RPMI8226 (cell line): ENCODE measurements at regions not wholly inside any gene's neighbourhood (a gene's known extent, or its start where the extent isn't known, plus 50 kb on each side); places are given as distances from the start of the nearest gene placed in this dataset.
"Not testable (repeated sequence)": the region's sequence is repeated elsewhere in the genome, so short reads cannot be mapped to it uniquely, and the experiment has no call there.

Experiments used
- DNase-seq: peaks from one replicate; pipeline ENCODE4 v3.0.0-alpha.2; 2015

DNA sequence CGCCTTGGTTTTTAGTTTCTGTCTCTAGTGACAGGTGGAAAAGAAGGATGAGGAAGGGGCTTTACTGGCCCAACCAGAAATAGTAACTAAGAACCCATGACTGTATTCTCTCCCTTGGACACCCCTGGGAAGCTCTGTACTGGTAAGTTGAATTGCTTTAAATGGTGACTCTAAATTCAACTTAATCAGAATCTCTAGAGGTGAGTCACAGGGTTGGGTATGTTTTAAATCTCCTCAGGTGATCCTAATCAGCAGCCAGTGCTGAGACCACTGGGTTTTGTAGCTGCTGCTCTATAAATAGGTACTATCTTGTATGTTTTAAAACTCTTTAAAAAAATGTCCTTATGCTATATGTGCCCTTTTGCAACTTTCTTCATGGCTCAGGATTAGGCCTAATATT is 314.0 kb upstream of the ECI2 start:
- no peak for DNase-seq

DNA sequence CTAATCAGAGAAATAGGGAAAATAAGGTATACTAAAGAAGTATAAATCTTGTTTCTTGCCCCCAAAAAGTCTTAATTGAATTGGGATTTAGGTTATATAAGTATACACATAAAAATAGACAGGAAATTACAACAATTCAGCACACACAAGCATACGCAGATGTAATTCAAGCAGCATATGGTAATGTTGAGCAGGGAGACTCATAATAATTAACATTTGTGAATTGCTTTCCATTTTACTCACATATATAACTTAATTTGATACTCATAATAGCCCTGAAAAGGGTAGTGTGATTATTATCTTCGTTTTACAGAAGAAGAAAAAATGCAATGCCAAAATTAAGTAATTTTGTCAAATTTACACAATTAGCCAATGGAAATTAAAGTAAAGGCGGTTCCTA is 313.5 kb upstream of the ECI2 start:
- DNase-seq = no peak

DNA sequence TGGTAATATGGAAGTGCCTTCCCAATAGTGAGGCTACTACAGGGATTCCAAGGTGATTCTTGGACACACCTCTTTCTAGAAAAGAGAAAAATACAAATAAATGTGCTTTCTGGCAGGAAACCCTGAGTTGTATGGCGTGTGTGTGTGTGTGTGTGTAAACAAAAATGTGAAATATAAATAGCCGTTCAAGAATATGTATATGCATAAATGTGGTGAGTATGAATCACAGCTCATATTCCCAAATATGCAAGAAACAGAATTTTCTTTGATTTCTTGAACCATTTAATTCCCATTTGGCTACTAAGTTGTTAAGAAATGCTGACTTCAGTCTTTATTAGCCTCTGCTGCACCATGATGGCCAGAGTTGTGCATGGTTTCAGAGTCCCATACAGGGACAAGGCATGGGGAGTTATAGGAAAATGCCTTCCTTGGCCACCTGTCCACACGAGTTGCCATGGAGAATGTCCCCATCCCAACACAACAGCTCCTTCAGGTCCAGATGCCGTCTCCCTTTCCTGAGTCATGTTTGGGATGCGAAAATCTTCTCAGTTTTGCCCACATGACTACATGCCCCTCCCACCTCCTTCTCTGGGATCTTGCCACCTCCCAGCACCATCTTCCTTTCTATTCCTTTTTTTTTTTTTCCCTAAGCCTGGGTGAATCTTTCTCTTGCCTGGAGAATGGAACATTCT is 312.4 kb upstream of the ECI2 start:
- no peak for DNase-seq

DNA sequence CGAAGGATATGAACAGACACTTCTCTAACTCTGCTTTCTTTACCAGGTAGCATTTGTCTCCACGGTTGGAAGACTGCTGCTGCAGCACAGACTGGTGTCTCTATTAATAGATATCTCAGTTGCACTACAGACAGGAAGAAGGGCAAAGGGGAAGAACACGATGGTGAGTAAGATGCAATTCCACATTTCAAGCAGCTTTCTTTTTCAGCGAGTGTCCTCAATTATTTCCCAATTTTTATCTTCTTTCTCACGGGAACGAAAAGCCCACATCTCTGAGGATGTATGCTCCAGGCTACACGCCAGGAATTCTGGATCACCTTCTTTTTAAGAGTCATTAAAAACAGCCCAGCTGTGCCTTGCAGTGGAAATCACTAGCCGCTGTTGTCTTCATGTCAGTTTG is 311.6 kb upstream of the ECI2 start:
- DNase-seq = peak; percentile 45

DNA sequence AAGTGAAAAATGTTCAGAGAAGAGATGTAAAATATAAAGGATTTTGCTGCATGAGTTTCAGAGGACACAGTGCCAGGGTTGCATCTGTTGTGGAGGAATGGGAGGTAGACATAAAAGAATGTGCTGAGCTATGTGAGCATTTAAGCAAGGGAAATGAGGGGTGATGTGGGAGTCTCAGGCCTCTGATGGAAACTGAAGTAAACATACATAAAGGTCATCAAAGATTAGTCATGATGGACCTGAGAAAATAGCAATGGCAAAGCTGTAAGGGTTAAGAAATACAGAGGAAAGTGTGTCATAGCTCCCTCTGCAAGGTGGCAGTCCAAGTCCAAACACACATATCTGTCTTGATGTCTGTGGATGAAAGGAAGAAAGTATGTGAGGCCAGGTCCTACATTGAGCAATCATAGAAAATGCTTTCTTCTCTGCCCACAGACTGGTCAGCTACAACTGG is 306.6 kb upstream of the ECI2 start:
- no peak for DNase-seq

DNA sequence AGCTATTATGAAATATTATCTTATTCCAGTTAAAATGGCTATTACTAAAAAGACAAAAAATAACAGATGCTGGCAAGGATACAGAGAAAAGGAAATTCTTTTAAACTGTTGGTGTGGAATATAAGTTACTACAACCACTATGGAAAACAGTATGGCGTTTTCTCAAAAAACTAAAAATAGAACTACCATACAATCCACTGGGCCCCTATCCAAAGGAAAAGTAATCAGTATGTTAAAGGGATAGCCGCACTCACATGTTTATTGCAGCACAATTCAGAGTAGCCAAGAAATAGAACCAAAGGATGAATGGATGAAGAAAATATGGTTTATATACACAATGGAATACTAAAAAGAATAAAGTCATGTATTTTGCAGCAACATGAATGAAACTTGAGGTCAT is 303.8 kb upstream of the ECI2 start:
- DNase-seq = no peak

DNA sequence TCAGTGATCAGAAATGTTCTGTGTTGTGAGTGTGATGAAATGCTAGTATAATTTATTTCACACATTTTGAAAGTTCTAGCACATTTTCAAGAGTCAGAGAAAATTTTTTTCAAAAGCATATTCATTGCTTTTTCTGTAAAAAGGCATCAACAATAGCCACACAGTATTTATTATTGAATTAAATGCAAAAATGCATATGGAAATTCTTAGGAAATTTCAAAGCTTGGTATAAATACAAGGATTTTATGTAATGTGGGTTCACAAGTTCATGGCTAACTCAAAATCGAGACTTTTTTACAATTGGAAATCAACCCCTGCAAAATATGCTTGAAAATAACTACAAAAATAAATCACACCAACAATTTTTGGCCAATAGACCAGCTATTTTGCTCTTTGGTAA is 302.0 kb upstream of the ECI2 start:
- no peak for DNase-seq

DNA sequence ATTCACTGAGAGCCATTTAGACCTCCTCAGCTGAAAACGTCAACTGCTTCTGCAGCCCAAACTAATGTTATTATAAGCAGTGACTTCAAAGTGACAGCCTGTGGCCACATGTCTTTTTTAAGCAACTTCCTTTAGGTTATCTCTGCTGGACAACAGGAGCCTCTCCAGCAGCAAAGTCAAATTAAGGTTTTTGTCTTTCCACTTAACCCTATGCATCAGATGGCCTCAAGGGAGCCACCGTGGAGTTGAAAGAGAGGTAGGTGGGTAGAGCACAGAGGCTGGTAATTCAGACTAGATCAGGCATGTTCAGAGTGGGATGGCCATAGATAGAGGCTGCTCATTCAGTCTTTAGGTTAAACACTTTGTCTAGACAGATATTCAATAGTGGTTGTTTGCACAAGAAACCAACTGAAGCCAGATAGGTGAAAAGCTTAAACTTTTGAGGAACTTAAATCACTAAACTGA is 300.6 kb upstream of the ECI2 start:
- no peak for DNase-seq

DNA sequence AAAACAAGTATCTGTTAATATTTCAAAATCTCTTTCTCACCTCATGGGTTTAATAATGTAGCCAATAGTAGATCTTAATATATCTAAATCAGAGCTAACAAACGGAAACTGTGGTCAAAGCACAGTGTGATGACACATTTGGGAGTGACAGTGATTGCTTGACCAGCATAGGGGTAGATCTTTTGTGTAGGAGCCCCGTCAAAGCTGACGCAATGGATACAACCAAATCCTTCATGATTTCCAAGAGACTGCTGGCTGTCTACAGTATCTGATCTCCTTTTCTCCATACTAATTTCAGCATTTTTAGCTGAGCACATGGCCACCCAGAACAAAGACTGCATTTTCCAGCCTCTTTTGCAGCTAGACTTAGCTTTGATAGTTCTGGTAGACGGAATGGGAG is 299.3 kb upstream of the ECI2 start:
- no peak for DNase-seq

DNA sequence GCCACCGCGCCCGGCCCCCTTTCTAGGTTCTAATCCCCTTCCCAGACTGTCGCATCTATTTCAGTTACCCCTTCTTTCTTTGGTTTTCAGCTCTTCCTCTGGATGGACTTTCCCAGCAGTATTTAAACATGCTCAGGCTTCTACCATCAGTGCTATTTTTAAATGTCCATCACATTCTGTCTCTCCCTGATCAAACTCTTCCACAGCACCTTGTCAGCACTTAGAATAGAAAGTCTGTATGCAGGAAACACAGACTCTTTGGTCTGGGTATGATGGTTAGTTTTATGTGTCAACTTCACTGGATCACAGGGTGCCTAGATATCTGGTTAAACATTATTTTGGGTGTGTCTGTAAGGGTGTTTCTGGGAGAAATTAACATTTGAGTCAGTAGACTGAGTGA is 297.8 kb upstream of the ECI2 start:
- no peak for DNase-seq

DNA sequence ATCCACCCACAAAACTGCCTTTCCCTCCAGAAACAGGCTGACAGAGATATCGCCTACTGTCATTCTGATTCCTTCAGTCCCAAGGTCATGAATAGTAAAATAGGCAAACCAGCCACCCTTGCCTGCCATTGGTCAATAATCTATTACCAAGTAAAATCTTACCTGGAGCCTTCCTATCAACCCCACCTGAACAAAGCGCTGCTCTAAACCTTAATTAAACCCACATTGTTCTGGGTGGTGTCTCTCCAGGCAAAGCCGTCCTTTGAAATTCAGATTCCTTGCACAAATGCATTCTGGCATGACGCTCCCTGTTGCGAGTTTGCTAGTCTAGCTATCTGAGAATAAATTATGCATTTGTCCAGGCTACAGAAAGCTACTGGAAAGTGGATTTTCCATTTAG is 291.6 kb upstream of the ECI2 start:
- no peak for DNase-seq

DNA sequence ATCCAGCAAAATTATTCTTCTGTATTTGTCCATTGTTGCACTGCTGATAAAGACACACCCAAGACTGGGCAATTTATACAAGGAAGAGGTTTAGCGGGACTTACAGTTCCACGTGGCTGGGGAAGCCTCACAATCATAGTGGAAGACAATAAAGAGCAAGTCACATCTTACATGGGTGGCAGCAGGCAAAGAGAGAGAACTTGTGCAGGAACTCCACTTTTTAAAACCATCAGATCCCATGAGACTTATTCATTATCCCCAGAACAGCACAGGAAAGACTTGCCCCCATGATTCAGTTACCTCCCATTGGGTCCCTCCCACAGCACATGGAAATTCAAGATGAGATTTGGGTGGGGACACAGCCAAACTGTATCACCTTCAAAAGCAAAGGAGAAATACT is 286.5 kb upstream of the ECI2 start:
- no peak for DNase-seq

DNA sequence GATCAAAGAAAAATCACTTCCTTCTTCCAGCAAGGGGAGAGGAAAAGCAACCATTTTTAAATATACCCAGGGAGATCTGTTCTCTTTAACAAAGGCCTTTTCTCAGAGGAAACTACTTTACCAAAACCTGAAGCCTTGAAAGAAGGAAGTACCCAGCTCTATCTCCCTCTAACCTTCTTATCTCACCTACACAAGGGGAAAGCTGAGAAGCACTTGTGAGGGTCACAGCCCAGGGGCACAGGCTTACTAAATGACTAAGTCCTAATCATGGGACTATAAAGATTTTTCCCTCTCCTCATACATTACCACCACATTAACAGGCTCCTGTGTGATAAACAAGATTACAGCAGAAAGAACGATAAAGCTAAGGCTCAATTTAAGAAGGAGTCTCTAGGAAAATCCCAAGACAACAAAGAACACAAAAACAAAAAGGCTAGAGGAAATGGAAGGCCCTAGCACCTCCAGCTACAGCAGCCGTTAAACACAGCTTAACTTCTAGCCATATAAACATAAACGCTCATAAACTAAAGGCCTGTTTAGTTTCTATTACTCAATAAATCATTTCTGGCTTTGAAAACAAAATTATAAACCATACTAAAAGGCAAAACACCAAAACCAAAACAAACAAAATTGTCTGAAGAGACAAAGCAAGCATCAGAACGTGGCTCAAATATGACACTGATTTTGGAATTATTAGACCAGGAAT is 284.9 kb upstream of the ECI2 start:
- DNase-seq = no peak

DNA sequence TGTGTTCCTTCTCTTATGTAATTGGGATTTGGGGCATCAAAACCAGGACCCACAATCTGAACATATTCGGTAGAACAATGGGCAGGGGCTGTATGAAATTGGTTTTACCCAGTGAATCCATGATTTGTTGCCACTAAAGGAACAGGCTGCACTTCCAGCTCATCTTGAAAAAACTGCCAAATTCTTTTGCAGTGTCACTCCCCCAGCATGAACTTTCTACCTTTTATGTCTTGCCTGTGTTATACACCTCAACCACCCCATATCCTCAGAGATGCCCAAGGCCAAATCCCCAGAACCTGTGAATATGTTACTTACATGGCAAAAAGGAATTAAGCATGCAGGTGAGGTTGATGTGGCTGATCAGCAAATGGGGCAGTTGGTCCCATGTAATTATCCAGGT is 280.2 kb upstream of the ECI2 start:
- no peak for DNase-seq

DNA sequence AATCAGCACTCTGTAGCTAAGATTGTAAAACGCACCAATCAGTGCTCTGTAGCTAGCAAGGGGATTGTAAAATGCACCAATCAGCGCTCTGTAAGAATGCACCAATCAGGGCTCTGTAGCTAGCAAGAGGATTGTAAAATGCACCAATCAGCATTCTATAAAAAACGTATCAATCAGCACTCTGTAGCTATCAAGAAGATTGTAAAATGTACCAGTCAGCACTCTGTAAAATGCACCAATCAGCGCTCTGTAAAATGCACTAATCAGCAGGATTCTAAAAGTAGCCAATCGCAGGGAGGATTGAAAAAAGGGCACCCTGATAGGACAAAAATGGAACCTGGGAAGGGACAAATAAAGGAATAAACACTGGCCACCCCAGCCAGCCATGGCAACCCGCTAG is 278.7 kb upstream of the ECI2 start:
- DNase-seq = not testable (repeated sequence)

DNA sequence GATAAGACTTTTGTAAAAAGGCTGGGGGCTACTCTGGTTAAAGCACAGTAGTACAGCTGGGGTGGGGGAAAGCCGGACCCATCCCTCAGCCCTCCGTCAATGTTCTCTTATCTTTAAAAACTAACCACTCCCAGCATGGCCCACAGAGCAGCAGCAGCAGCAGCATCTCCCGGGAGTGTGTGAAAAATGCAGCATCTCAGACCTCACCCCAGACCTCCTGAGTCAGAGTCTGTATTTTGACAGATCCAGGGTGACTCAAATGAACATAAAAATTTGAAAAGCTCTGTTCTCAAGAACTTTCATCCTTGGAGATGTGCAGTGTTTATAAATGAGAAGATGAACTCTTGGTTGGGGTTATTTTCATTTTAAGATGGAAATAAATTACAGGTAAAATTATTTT is 277.7 kb upstream of the ECI2 start:
- no peak for DNase-seq

DNA sequence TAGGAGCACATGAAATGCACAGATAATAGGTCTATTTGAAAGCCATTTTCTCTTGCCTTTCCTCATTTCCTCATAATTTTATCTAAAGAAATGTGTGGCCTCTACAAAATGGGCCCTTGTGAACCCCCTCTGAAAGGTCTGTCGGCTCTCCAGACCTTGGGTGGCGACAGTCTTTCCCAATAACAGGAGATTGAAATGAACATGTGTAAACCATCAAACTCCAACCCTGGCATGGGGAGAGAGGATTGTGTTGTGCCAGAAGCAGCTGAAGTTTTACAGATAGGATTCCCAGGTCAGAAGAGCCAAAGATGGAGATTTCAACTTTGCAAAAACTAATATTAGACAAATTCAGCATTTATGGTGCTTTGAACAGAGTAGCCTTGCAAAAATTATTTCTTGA is 277.1 kb upstream of the ECI2 start:
- no peak for DNase-seq

DNA sequence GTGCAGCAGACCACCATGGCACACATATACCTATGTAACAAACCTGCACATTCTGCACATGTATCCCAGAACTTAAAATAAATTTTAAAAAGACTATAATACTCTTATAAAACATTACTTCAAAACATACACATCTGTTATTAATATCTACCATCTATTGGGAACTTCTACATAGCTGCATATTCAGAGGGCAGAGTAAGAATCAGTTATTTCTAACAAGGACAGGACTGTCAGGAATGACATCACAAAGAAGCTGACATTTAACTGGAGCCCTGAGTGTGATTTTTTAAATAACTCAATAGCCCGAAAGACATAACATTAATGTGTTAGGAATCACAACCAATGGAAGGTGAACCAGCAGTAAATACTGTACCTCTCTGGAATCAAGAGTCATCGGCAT is 276.7 kb upstream of the ECI2 start:
- no peak for DNase-seq

DNA sequence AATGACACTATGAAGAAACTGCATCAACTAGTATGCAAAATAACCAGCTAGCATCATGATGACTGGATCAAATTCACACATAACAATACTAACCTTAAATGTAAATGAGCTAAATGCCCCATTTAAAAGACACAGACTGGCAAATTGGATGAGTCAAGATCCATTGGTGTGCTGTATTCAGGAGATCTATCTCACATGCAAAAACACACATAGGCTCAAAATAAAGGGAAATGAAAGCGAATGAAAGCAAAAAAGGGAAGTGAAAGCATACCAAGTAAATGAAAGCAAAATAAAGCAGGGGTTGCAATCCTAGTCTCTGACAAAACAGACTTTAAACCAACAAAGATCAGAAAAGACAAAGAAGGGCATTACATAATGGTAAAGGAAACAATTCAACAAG is 272.3 kb upstream of the ECI2 start:
- DNase-seq = peak; percentile 86

DNA sequence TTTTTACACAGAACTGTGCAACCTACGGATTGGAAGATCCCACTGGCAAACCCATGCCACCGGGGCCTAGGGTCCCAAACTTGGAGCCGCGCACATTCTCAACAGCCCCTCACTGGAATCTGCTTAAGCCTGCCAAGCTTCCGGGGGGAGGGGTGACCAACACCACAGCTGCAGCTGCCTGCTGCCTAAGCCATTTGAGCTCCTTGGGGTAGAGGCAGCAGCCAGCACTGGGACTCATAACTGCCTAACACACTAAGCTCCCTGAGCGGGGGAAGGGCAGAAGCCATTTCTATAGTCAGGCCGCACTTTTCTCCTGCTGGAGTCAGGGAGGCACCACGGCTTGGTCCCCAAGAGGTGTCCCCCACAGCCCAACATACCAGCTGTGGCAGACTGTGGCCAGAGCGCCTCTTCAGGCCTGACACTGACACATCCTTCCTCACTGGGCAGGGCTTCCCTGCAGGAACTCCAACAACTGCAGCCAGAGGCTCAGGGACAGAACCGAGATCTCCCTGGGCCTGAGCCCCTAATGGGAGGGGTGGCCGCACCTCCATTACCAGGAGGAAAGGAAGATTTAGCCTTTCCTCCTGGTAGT is 270.3 kb upstream of the ECI2 start:
- peak; percentile 57 for DNase-seq

DNA sequence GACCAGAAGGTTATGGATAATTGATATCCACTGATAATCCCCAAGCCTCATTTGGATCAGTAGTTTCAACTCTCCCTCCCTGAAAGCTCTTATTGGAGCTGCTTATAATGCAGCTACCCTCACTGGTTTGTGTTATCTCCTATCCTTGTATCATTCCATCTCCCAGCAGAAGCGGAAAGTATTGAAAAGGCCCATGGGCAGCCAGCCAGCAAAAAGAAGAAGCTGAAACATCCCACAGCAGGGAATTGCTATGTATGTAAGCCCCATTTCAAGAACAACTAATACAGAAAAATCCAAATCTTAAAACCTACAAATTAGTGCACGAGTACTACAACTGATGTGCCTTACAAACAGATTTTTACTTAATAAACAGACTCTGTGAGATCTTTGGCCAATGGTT is 269.0 kb upstream of the ECI2 start:
- DNase-seq = no peak

DNA sequence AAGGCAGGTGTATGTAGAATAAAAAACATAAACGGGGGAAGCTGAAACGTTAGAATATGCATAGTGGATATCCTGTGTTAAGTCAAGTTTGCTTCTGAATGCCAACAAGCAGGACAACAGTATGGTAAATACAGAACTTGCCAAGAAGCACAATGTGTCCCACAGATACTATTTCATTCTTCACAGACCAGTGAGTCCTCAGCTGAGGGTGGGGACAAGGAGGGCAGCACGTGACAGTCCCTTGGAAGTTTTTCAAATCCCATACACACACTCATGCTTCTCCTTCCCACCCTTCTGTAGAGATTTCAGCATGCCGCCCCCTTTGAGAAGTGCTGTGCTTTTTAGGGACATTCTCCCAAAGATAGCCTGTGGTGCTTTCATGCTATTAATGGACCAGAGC is 268.5 kb upstream of the ECI2 start:
- DNase-seq = no peak

DNA sequence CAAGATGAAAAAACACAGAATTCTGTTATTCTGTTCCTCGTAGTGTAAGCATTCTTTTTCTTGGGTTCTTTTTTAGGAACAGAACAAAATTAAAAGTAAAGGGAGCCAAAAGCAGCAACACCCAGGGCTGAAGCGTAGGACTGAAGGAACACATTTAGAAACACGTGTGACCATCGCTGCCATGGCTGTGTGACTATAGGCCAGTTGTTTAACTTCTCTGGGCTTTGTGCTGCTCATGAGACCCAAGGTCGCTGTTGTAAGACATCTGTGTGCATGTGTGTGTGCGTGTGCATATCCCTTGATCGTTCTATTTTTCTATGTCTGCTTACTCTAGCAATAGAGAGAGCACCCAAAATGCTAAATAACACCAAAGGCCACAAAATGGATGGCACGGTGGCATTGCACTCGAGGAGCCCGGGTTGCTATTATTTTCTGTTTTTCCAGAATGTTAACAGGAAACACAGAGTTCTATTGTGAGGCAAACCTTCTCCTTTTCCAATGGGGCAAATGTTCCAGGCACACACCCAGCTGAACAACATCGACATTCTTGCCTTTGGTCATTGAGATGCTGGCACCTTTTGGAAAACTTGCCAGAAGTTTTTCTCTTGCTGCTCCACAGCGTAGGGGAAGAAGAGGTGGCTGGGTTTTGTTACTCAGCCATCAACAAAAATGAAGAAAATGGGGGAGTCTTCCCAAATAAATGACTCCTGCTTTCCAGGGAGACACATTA is 267.8 kb upstream of the ECI2 start:
- DNase-seq = no peak

DNA sequence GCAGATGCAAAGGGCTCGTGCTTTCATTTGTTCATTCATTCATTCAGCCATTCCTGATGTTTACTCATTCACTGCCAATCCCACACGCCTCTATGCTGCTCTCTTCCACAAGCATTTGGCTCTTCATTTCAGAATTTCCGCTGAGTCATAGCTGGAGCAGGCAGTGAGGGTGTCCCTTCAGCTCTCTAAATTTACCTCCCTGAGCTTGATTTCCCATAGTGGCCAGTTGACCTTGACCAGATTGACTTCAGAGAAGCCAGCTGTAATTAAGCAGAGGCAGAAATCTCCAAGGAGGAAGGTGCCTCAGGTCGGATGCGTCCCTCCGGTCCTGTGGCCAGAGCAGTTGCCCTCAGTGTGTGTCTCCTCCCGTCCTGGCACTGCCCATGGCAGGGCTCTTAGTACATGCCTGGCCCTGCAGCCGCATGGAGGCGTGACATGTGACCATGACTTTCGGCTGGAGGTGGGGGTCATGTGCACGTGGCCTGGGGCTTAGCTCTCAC is 267.2 kb upstream of the ECI2 start:
- DNase-seq = no peak
